HG02642 (cell line): ENCODE measurements at regions not wholly inside any gene's neighbourhood (a gene's known extent, or its start where the extent isn't known, plus 50 kb on each side); places are given as distances from the start of the nearest gene placed in this dataset.
"Not testable (repeated sequence)": the region's sequence is repeated elsewhere in the genome, so short reads cannot be mapped to it uniquely, and the experiment has no call there.

Source experiments
- ATAC-seq: cut with Tn5 transposase; IDR thresholded peaks from one replicate; pipeline ENCODE4 v1.9.1; 2021; ENCODE audit warnings: mild to moderate bottlenecking; ENCODE audit not compliant: unreplicated experiment, poor library complexity

DNA sequence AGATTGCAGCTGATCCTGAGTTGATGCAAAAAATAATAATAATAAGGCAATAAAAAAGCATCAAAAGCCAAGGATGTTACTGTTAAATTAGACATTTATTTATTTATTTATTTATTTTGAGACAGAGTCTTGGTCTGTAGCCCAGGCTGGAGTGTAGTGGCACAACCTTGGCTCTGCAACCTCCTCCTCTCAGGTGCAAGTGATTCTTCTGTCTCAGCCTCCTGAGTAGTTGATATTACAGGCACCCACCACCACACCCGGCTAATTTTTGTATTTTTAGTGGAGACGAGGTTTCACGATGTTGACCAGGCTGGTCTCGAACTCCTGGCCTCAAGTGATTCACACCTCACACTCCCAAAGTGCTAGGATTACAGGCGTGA lies 465.5 kb upstream of the NRP1 start:
- no peak for ATAC-seq

DNA sequence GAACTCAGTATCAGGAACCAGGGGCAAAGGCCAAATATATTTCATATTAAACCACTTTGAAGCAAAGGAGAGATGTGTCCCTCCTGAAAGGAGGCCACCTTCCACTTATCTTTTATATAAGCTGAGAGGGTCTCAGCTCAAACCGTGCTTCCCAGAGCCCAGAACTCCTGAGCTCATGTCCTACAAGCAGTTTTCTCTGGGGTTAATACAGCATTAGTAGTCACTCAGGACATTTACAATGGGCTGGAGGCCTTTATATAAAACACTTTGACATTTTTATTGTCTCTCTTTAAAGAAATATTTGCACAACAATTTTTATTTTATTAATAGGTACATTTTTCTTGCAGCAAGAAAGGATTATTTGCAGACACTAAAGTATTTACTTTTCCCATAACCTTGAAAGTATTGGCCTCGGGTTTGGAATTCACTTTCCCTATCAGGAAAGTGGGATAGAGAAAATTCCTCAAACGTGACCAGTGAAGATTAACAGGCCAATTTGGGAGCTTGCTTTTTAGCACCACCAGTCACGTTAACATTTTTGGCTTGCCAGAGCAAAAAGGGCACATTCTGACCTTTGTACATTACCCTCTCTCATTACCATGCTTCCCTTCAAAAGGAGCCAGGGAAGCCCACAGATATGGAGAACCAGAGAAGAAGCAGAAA lies 464.9 kb upstream of the NRP1 start:
- no peak for ATAC-seq

DNA sequence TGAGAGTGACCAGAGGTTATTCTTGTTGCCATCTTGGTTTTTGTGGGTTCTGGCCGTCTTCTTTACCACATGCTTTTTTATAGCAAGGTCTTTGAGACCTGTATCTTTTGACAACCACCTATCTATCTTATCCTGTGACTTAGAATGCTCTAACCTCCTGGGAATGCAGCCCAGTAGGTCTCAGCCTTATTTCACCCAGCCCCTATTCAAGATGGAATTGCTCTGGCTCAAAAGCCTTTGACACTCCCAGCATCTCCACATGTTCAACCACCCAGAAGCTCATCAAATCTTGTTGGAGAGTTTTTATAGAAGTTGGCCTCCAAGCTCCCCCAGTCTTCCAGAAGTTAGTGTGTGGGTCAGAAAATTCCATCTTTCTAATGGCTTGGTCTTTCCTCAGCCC lies 464.3 kb upstream of the NRP1 start:
- no peak for ATAC-seq

- ATAC-seq: no peak
Measured at GRCh38 chr10:33796680-33797079, 462.2 kb upstream of the NRP1 start.

DNA sequence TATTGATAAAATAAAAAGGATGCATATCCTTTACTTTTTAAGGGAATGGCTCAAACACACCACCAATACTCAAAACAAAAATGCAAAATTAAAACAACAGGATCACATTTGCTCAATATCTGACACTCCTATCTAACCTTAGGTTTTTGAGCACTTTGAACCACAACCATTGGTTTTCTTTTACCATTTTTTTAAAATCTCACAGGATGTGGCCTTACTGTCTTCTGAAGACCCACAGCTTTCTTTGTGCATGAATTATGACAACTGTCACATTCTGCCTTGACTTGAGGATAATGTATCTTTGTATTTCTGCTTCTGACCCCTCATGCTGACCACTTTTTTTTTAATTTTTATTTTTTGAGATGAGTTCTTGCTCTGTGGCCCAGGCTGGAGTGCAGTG lies 461.1 kb upstream of the NRP1 start:
- ATAC-seq: no peak

GRCh38 chr10:33794460-33794859 lies 460.0 kb upstream of the NRP1 start:
- ATAC-seq: no peak

DNA sequence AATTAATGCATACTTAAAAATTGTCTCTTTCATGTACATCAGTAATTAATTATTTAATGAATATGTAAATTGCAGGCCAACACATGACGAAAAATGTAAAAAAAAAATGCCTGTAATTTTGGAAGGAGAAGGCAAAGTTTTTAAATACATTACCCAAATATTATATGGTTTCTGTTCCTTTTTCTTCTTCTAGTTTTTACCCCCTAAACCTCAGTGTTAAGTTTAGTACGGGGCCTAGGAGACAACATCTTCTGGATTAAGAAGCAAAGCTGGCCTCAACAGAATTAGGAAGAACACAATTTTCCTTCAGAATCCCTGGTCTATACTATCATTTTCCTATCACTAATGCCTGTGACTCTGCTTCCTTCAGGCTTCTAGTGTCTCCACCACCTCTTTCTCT lies 459.3 kb upstream of the NRP1 start:
- no peak for ATAC-seq

DNA sequence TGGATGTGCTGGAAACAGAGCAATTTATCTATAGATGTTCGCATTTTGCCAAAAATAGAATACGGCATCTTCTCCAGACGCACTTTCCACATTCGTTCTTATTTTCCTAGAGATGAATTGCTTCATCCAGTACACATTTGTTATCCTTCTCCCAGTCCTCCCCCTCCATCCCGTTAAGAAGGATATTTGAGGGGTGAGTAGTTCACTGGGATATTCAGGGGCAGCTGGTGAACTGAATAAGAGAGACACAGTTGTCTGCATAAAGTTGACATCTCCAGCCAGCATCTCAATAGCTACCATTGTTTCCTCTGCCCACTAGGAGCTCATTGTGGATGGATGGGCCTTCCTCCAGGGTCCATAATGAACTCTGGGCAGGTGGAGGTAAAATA lies 456.8 kb upstream of the NRP1 start:
- ATAC-seq: no peak

GRCh38 chr10:33790521-33791271 lies 456.2 kb upstream of the NRP1 start:
- ATAC-seq: no peak

GRCh38 chr10:33783557-33783956 lies 449.1 kb upstream of the NRP1 start:
- ATAC-seq: no peak

DNA sequence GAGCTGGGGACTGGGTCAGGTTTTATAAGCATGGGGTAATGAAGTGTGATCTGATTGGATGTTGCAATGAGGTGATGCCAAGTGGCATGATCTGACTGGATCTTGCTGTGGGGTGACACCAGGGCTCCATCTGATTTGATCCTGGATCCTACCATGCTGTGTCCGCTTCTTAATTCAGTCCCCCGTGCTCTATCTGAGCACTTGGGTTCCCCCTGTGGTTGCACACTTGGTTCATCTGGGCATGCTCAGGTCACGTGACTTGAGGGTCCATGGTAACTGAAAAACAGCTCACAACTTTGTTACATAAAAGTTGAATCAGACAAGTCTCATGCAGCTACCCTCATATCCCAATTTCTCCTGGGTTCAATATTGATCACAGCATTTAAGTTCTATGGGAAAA lies 448.6 kb upstream of the NRP1 start:
- ATAC-seq: no peak

DNA sequence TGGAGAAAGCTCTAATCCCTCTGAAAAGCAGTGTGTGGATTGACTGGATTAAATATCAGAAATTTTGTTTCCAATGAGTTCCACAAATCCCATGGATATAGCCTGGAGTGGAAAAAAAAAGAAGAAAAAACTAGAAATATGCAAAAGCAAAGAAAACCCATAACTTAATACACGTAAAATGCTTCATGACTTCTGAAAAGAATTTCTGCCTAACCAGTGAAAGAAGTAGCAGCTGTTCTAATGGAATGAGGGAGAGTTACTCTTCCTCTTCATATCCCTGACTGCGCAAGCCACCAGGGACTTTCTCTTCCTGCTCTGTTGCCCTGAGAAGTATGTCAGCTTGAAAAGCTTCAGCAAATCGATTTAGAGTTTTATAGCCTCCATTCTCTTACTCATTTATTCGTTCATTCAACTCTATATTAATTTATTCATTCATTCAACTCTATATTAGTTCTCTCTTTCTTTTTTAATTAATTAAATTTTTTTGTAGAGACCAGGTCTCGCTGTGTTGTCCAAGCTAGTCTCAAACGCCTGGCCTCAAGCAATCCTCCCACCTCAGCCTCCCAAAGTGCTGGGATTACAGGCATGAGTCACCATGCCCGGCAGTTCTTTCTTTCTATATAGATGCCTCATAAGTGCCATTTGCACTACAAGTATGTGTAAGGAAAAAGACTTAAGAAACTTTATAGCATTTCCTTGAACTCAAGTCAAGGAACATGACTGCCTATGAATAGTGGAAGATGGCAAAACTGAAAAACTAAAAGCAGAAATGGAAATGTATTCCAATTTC lies 447.3 kb upstream of the NRP1 start:
- no peak for ATAC-seq

- ATAC-seq: no peak
Measured at GRCh38 chr10:33780961-33781360, 446.5 kb upstream of the NRP1 start.

DNA sequence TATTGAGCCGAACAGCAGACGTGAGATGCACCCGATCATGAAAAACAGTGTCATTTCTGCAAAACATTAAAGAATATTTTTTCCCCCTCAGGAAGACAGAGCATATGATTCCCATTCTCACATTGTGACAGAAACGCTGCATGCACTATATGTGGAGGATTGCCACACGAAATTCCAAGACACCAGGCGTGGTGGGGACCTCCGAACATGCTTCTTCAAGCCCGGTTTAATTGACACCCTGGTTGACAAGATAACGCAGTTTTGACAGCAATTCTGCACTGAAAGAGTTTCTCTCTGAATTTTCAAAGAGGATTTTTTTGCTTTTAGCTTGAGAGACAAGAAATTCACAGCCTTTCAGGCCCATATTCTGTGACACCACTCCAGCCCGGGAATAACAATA lies 442.8 kb upstream of the NRP1 start:
- no peak for ATAC-seq

GRCh38 chr10:33776419-33777070 lies 442.1 kb upstream of the NRP1 start:
- no peak for ATAC-seq

GRCh38 chr10:33774857-33775256 lies 440.4 kb upstream of the NRP1 start:
- ATAC-seq: no peak

- no peak for ATAC-seq
Measured at GRCh38 chr10:33773886-33774480, 439.5 kb upstream of the NRP1 start.

- no peak for ATAC-seq
Measured at GRCh38 chr10:33773253-33773573, 438.7 kb upstream of the NRP1 start.

GRCh38 chr10:33772370-33773252 lies 438.1 kb upstream of the NRP1 start:
- no peak for ATAC-seq

DNA sequence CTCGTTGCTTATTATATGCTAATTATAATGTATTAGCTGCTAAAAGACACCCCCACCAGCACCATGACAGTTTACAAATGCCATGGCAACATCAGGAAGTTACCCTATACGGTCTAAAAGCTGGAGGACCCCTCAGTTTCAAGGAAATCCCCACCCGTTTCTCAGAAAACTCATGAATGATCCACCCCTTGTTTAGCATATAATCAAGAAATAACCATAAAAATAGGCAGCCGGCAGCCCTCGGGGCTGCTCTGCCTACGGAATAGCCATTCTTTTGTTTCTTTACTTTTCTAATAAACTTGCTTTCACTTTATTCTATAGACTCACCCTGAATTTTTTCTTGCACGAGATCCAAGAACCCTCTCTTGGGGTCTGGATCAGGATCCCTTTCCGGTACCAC lies 437.4 kb upstream of the NRP1 start:
- ATAC-seq: not testable (repeated sequence)
